Natural killer cell (primary cell): ENCODE measurements at regions not wholly inside any gene's neighbourhood (a gene's known extent, or its start where the extent isn't known, plus 50 kb on each side); places are given as distances from the start of the nearest gene placed in this dataset.

Experiments
- ATAC-seq, 3 donors: fragments of 150-1000 bp in 2 of 3; fragments of 200-7000 bp in 1 of 3; cut with Tn5 transposase; 1 replicate in 1 of 3; 2 replicates in 2 of 3; pipeline ENCODE4 v1.10.0; 2021; ENCODE audit warnings: mild to moderate bottlenecking in 2 of 3, moderate library complexity in 2 of 3
- DNase-seq, 2 donors: peaks; one replicate each; pipeline versions ENCODE4 v3.0.0 to v3.0.0-alpha.2; 2013 to 2021; ENCODE audit warnings: mixed read lengths in 1 of 2
- H3K27ac ChIP-seq: one replicate; pipeline ENCODE4 v1.5.1; 2013; ENCODE audit warnings: mild to moderate bottlenecking, low read length
- H3K27me3 ChIP-seq: one replicate; pipeline ENCODE4 v1.6.1; 2013; ENCODE audit warnings: low read length; ENCODE audit not compliant: control insufficient read depth, insufficient read depth
- H3K36me3 ChIP-seq: one replicate; pipeline ENCODE4 v1.6.1; 2013; ENCODE audit warnings: low read length; ENCODE audit not compliant: control insufficient read depth, insufficient read depth
- H3K4me1 ChIP-seq: one replicate; pipeline ENCODE4 v1.6.1; 2013; ENCODE audit warnings: low read length; ENCODE audit not compliant: control insufficient read depth, insufficient read depth
- H3K4me3 ChIP-seq: one replicate; pipeline ENCODE4 v1.5.1; 2013; ENCODE audit warnings: low read length
- H3K9me3 ChIP-seq: one replicate; pipeline ENCODE4 v1.6.1; 2013; ENCODE audit warnings: low read length; ENCODE audit not compliant: control insufficient read depth, insufficient read depth
- H3K27ac Mint-ChIP-seq, 2 donors: one replicate each; pipeline ENCODE4 v1.8.0; 2022; ENCODE audit warnings: mild to moderate bottlenecking in 2 of 2, mixed read lengths in 2 of 2, moderate library complexity in 1 of 2
- H3K27me3 Mint-ChIP-seq, 2 donors: one replicate each; pipeline ENCODE4 v1.8.0; 2022; ENCODE audit warnings: low read depth in 2 of 2, mixed read lengths in 2 of 2
- H3K36me3 Mint-ChIP-seq: one replicate; pipeline ENCODE4 v1.8.0; 2022; ENCODE audit warnings: mixed read lengths
- H3K4me1 Mint-ChIP-seq, 2 donors: one replicate each; pipeline ENCODE4 v1.8.0; 2022; ENCODE audit warnings: mixed read lengths in 2 of 2
- H3K4me3 Mint-ChIP-seq: one replicate; pipeline ENCODE4 v1.8.0; 2022; ENCODE audit warnings: mild to moderate bottlenecking, moderate library complexity, mixed read lengths
- H3K9me3 Mint-ChIP-seq, 2 donors: one replicate each; pipeline ENCODE4 v1.8.0; 2022; ENCODE audit warnings: mixed read lengths in 2 of 2
- WGBS: methylation state at CpG from one replicate; pipeline ENCODE4 v1.1.7; 2013; ENCODE audit warnings: missing lambda C conversion rate; ENCODE audit not compliant: insufficient coverage; 5-methylcytosine and 5-hydroxymethylcytosine counted together
- intact Hi-C: fragments of 100-400 bp; cut with micrococcal nuclease; formaldehyde crosslinking; loops from one replicate; pipeline ENCODE4 v1.14.2; 2022
- TF ChIP-seq, protein P1 (sequence below): fragments of 200-600 bp; IDR thresholded peaks from one replicate; pipeline ENCODE4 v1.8.0; 2022; ENCODE audit warnings: antibody characterized with exemption

DNA sequence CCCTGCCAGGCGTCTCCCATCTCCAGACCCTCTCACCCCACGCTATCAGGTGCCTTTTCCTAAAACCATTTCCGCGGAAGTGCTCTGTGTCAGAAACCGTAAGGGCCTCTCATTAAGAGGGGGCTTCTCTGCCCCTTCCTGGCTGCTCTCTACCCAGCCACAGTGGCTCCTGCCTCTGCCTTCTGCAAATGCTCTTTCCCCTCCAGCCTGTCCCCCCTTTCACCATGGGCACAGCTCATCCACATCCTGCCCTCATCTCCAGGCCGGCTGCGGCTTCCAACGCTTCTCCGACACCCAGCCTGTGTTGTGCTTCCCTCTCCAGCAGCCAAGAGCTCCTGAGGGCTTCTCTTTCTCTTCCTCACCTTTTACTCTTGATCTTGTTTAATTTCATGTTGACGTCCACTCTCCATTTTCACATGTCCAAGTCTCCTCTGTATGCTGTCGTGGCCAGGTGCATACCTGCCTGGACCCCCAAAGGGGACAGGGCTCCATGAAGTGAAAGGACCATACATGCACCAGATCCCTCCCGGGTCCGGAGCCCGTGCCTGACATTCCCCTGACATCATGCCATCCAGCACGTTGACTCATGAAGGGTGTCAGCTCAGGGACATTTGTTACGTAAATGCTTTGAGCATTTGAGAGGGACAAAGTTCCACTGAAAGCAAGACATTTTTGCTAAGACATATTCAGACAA, 306.5 kb downstream of the AJAP1 start:
- no peaks in the 10 kb centered on the region for H3K27me3 ChIP-seq
- no peaks in the 10 kb centered on the region for H3K4me1 ChIP-seq
- TF ChIP-seq, protein P1, sequence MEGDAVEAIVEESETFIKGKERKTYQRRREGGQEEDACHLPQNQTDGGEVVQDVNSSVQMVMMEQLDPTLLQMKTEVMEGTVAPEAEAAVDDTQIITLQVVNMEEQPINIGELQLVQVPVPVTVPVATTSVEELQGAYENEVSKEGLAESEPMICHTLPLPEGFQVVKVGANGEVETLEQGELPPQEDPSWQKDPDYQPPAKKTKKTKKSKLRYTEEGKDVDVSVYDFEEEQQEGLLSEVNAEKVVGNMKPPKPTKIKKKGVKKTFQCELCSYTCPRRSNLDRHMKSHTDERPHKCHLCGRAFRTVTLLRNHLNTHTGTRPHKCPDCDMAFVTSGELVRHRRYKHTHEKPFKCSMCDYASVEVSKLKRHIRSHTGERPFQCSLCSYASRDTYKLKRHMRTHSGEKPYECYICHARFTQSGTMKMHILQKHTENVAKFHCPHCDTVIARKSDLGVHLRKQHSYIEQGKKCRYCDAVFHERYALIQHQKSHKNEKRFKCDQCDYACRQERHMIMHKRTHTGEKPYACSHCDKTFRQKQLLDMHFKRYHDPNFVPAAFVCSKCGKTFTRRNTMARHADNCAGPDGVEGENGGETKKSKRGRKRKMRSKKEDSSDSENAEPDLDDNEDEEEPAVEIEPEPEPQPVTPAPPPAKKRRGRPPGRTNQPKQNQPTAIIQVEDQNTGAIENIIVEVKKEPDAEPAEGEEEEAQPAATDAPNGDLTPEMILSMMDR: no peak
- DNase-seq (no peak), ATAC-seq (no peak)
- intact Hi-C loops: no loop called here
- Mint-ChIP-seq H3K36me3 (no peaks in the 10 kb centered on the region), H3K9me3 (no peaks in the 10 kb centered on the region), H3K27me3 (peaks cover 0 to 7% of the 10 kb centered on the region in 2 donors), H3K4me1 (no peaks in the 10 kb centered on the region), H3K27ac (no peak overlapping the region), H3K4me3 (no peak overlapping the region)
- H3K36me3 ChIP-seq: no peaks in the 10 kb centered on the region
- 78% methylated on average over 16 of the region's 16 CpGs for WGBS
- no peak overlapping the region for H3K27ac ChIP-seq
- no peaks in the 10 kb centered on the region for H3K9me3 ChIP-seq
- H3K4me3 ChIP-seq: no peak overlapping the region

DNA sequence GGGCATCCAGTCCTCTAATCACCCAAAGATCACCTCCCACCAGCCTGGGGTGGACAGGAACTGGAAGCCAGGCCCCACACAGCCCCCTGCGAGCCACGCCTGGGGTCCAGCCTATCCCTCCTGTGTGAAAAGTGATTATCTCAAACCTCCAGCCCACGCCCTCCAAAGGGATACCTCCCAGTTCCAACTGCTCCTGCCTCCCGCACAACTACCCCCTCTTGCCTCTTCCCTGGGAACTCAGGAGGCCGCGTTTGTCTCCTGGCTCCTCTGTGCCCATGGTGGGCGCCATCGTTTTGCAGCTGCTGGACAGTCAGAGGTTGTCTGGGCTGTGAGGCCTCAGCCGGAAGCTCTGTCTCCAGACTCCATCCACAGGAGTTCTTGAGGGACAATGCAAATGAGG, 305.9 kb downstream of the AJAP1 start:
- Histone ChIP-seq H3K9me3 (no peaks in the 10 kb centered on the region), H3K36me3 (no peaks in the 10 kb centered on the region), H3K4me3 (no peak overlapping the region), H3K27me3 (no peaks in the 10 kb centered on the region), H3K4me1 (no peaks in the 10 kb centered on the region), H3K27ac (no peak overlapping the region)
- 89% methylated on average over 9 of the region's 9 CpGs for WGBS
- no peak overlapping the region for H3K4me3 Mint-ChIP-seq
- no peak overlapping the region for H3K27ac Mint-ChIP-seq
- DNase-seq: no peak
- no peak for ATAC-seq
- TF ChIP-seq, protein P1: no peak
- no peaks in the 10 kb centered on the region for H3K4me1 Mint-ChIP-seq
- intact Hi-C loops: no loop called here
- no peaks in the 10 kb centered on the region for H3K36me3 Mint-ChIP-seq
- no peaks in the 10 kb centered on the region for H3K9me3 Mint-ChIP-seq
- peaks cover 0 to under 1% of the 10 kb centered on the region in 2 donors for H3K27me3 Mint-ChIP-seq

DNA sequence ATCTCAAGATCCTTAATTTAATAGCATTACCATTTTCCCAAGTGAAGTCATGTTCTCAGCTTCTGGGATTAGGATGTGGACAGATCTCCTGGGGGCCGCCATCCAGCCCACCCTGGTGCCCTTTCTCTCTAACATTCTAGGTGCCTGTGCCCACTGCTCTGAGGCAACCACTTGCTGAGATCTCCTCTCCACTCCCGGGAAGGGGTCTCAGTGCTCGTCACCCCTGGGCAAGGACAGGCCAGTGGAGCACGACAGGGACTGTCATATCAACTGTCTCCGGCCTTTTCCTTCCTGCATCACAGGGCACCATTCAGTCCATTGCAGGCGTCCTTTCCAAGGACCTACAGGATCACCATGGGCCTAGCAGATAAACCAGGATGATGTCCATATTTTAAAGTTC, 304.8 kb downstream of the AJAP1 start:
- H3K4me3 ChIP-seq: no peak overlapping the region

More for the DNA sequence above, 304.8 kb downstream of the AJAP1 start:
- TF ChIP-seq, protein P1: no peak
- no peak overlapping the region for H3K27ac ChIP-seq
- Mint-ChIP-seq H3K4me3 (no peak overlapping the region), H3K27ac (no peak overlapping the region), H3K4me1 (no peaks in the 10 kb centered on the region), H3K27me3 (no peaks in the 10 kb centered on the region), H3K36me3 (peaks cover 3% of the 10 kb centered on the region), H3K9me3 (peaks cover 0 to 2% of the 10 kb centered on the region in 2 donors)
- no peaks in the 10 kb centered on the region for H3K27me3 ChIP-seq
- no peaks in the 10 kb centered on the region for H3K9me3 ChIP-seq
- no peaks in the 10 kb centered on the region for H3K4me1 ChIP-seq
- DNase-seq: no peak
- intact Hi-C loops: no loop called here
- WGBS: 74% methylated on average over 6 of the region's 6 CpGs
- ATAC-seq: no peak
- H3K36me3 ChIP-seq: no peaks in the 10 kb centered on the region
